H1 (cell line): ENCODE measurements at regions not wholly inside any gene's neighbourhood (a gene's known extent, or its start where the extent isn't known, plus 50 kb on each side); places are given as distances from the start of the nearest gene placed in this dataset.
A peak's percentile ranks its signal among the peaks of the same experiment; 100 is the strongest.

ENCODE experiments used
- EGR1 ChIP-seq: IDR thresholded peaks from 2 replicates; pipeline ENCODE4 v1.6.1; 2011; ENCODE audit warnings: low read depth, low read length, borderline replicate concordance
- KDM1A ChIP-seq: fragments of 200-600, 300-600 bp; sonication (generic); IDR thresholded peaks from 2 replicates; pipeline ENCODE4 v1.7.1; 2016; ENCODE audit warnings: mild to moderate bottlenecking, low read length, borderline replicate concordance
- NRF1 ChIP-seq: IDR thresholded peaks from 2 replicates; pipeline ENCODE4 v1.6.1; 2011; ENCODE audit warnings: mild to moderate bottlenecking, low read depth, low read length, improper control_type of control experiment
- RAD21 ChIP-seq, 2 experiments: IDR thresholded peaks in 1 of 2; conservative IDR thresholded peaks in 1 of 2; 2 replicates each; pipeline ENCODE4 v1.6.1; 2011; ENCODE audit warnings: low read depth in 2 of 2, low read length in 2 of 2, improper control_type of control experiment in 1 of 2, inconsistent platforms in 1 of 2, mild to moderate bottlenecking in 1 of 2, moderate library complexity in 1 of 2
- TAF7 ChIP-seq: optimal IDR thresholded peaks from 2 replicates; pipeline ENCODE3; 2011; ENCODE audit warnings: low read depth, mild to moderate bottlenecking, inconsistent platforms, low read length, moderate library complexity, borderline replicate concordance
- YY1 ChIP-seq: IDR thresholded peaks from 2 replicates; pipeline ENCODE4 v1.6.1; 2011; ENCODE audit warnings: low read depth, mild to moderate bottlenecking, low read length
- TF ChIP-seq, protein P1 (sequence below): fragments of 300-600 bp; sonication (generic); IDR thresholded peaks from 2 replicates; pipeline ENCODE4 v1.7.1; 2012; ENCODE audit warnings: low read length, moderate library complexity, mild to moderate bottlenecking, inconsistent platforms; ENCODE audit not compliant: insufficient replicate concordance
- TF ChIP-seq, protein P2 (sequence below), 3 experiments: IDR thresholded peaks; 1 replicate in 2 of 3; 2 replicates in 1 of 3; pipeline versions ENCODE4 v1.5.1 to v1.6.1; 2011; ENCODE audit warnings: low read length in 3 of 3, mild to moderate bottlenecking in 3 of 3, inconsistent platforms in 2 of 3, low read depth in 1 of 3, moderate library complexity in 1 of 3; ENCODE audit not compliant: insufficient read depth in 1 of 3; ENCODE audit errors: control extremely low read depth in 1 of 3

DNA sequence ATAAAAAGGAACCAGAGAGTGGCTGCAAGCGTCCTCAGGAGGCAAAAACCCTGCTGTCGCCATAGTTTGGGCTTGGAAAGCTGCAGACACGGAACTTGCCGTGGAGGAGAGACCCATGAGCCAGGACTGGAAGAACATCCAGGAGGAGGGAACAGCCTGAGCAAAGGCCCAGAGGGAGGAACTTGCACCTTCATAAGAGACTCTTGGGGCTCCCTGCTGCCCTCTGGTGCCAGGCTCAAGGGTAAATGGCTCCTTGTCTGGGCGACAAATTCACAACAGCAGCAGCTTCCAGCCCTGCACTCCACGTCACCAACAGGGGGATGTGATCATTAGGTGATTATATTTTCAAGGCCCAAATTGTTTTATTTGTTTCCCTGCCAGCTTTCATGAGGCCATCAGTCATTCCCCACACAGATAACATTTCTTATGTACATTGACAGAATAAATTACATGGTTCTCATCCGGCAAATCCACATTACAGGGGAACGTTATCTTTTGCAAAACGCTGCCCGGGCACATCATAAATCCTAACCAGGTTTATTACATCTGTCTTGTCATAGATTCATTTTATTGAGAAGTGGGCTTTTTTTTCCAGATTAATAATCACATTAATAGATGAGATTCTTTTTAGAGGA, 143.0 kb upstream of the GRIK3 start (continued):
- TF ChIP-seq, protein P1, sequence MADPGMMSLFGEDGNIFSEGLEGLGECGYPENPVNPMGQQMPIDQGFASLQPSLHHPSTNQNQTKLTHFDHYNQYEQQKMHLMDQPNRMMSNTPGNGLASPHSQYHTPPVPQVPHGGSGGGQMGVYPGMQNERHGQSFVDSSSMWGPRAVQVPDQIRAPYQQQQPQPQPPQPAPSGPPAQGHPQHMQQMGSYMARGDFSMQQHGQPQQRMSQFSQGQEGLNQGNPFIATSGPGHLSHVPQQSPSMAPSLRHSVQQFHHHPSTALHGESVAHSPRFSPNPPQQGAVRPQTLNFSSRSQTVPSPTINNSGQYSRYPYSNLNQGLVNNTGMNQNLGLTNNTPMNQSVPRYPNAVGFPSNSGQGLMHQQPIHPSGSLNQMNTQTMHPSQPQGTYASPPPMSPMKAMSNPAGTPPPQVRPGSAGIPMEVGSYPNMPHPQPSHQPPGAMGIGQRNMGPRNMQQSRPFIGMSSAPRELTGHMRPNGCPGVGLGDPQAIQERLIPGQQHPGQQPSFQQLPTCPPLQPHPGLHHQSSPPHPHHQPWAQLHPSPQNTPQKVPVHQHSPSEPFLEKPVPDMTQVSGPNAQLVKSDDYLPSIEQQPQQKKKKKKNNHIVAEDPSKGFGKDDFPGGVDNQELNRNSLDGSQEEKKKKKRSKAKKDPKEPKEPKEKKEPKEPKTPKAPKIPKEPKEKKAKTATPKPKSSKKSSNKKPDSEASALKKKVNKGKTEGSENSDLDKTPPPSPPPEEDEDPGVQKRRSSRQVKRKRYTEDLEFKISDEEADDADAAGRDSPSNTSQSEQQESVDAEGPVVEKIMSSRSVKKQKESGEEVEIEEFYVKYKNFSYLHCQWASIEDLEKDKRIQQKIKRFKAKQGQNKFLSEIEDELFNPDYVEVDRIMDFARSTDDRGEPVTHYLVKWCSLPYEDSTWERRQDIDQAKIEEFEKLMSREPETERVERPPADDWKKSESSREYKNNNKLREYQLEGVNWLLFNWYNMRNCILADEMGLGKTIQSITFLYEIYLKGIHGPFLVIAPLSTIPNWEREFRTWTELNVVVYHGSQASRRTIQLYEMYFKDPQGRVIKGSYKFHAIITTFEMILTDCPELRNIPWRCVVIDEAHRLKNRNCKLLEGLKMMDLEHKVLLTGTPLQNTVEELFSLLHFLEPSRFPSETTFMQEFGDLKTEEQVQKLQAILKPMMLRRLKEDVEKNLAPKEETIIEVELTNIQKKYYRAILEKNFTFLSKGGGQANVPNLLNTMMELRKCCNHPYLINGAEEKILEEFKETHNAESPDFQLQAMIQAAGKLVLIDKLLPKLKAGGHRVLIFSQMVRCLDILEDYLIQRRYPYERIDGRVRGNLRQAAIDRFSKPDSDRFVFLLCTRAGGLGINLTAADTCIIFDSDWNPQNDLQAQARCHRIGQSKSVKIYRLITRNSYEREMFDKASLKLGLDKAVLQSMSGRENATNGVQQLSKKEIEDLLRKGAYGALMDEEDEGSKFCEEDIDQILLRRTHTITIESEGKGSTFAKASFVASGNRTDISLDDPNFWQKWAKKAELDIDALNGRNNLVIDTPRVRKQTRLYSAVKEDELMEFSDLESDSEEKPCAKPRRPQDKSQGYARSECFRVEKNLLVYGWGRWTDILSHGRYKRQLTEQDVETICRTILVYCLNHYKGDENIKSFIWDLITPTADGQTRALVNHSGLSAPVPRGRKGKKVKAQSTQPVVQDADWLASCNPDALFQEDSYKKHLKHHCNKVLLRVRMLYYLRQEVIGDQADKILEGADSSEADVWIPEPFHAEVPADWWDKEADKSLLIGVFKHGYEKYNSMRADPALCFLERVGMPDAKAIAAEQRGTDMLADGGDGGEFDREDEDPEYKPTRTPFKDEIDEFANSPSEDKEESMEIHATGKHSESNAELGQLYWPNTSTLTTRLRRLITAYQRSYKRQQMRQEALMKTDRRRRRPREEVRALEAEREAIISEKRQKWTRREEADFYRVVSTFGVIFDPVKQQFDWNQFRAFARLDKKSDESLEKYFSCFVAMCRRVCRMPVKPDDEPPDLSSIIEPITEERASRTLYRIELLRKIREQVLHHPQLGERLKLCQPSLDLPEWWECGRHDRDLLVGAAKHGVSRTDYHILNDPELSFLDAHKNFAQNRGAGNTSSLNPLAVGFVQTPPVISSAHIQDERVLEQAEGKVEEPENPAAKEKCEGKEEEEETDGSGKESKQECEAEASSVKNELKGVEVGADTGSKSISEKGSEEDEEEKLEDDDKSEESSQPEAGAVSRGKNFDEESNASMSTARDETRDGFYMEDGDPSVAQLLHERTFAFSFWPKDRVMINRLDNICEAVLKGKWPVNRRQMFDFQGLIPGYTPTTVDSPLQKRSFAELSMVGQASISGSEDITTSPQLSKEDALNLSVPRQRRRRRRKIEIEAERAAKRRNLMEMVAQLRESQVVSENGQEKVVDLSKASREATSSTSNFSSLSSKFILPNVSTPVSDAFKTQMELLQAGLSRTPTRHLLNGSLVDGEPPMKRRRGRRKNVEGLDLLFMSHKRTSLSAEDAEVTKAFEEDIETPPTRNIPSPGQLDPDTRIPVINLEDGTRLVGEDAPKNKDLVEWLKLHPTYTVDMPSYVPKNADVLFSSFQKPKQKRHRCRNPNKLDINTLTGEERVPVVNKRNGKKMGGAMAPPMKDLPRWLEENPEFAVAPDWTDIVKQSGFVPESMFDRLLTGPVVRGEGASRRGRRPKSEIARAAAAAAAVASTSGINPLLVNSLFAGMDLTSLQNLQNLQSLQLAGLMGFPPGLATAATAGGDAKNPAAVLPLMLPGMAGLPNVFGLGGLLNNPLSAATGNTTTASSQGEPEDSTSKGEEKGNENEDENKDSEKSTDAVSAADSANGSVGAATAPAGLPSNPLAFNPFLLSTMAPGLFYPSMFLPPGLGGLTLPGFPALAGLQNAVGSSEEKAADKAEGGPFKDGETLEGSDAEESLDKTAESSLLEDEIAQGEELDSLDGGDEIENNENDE: no peak
- TF ChIP-seq TAF7 (no peak), NRF1 (no peak), RAD21 (IDR thresholded peaks at IDR 0.05 in 1 of 2, conservative IDR thresholded peaks at IDR 0.05 in 1 of 2; ENCODE audit: low read depth in 2 of 2, low read length in 2 of 2) (peak; percentile 65 to 79), KDM1A (peak; percentile 88), EGR1 (no peak), YY1 (peak; percentile 68; the same call in 1 of the 2 replicates)
- TF ChIP-seq, protein P2, sequence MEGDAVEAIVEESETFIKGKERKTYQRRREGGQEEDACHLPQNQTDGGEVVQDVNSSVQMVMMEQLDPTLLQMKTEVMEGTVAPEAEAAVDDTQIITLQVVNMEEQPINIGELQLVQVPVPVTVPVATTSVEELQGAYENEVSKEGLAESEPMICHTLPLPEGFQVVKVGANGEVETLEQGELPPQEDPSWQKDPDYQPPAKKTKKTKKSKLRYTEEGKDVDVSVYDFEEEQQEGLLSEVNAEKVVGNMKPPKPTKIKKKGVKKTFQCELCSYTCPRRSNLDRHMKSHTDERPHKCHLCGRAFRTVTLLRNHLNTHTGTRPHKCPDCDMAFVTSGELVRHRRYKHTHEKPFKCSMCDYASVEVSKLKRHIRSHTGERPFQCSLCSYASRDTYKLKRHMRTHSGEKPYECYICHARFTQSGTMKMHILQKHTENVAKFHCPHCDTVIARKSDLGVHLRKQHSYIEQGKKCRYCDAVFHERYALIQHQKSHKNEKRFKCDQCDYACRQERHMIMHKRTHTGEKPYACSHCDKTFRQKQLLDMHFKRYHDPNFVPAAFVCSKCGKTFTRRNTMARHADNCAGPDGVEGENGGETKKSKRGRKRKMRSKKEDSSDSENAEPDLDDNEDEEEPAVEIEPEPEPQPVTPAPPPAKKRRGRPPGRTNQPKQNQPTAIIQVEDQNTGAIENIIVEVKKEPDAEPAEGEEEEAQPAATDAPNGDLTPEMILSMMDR (IDR thresholded peaks at IDR 0.05; ENCODE audit: control extremely low read depth in 1 of 3, insufficient read depth in 1 of 3, low read depth in 1 of 3, low read length in 3 of 3): peak; percentile 81 to 89 (median 87)
